GM21390 (cell line): ENCODE measurements at regions not wholly inside any gene's neighbourhood (a gene's known extent, or its start where the extent isn't known, plus 50 kb on each side); places are given as distances from the start of the nearest gene placed in this dataset.
"Not testable (repeated sequence)": the region's sequence is repeated elsewhere in the genome, so short reads cannot be mapped to it uniquely, and the experiment has no call there.

Source experiments
- ATAC-seq: cut with Tn5 transposase; IDR thresholded peaks from one replicate; pipeline ENCODE4 v1.9.1; 2021; ENCODE audit not compliant: unreplicated experiment

GRCh38 chr4:148684638-148685037, 242.4 kb upstream of the NR3C2 start:
- no peak for ATAC-seq

GRCh38 chr4:148680884-148681283, 238.7 kb upstream of the NR3C2 start:
- no peak for ATAC-seq

- no peak for ATAC-seq
These were observed 234.1 kb upstream of the NR3C2 start for GRCh38 chr4:148676344-148676743.

- no peak for ATAC-seq
These were observed 232.7 kb upstream of the NR3C2 start for GRCh38 chr4:148674876-148675275.

GRCh38 chr4:148664636-148665035, 222.4 kb upstream of the NR3C2 start:
- ATAC-seq = no peak

GRCh38 chr4:148654131-148654530, 211.9 kb upstream of the NR3C2 start:
- ATAC-seq = no peak

GRCh38 chr4:148653681-148654080, 211.5 kb upstream of the NR3C2 start:
- ATAC-seq = no peak

- ATAC-seq = no peak
These were observed 209.8 kb upstream of the NR3C2 start for GRCh38 chr4:148651991-148652390.

- ATAC-seq = no peak
These were observed 207.6 kb upstream of the NR3C2 start for GRCh38 chr4:148649652-148650331.

- ATAC-seq = no peak
These were observed 201.6 kb upstream of the NR3C2 start for GRCh38 chr4:148643851-148644250.

- no peak for ATAC-seq
These were observed 200.7 kb upstream of the NR3C2 start for GRCh38 chr4:148642907-148643306.

- not testable (repeated sequence) for ATAC-seq
These were observed 195.9 kb upstream of the NR3C2 start for GRCh38 chr4:148638079-148638478.

- not testable (repeated sequence) for ATAC-seq
These were observed 195.2 kb upstream of the NR3C2 start for GRCh38 chr4:148637453-148637852.

- no peak for ATAC-seq
These were observed 192.3 kb upstream of the NR3C2 start for GRCh38 chr4:148634476-148634875.

GRCh38 chr4:148633720-148634119, 191.5 kb upstream of the NR3C2 start:
- no peak for ATAC-seq

GRCh38 chr4:148632476-148632875, 190.3 kb upstream of the NR3C2 start:
- no peak for ATAC-seq

- no peak for ATAC-seq
These were observed 187.8 kb upstream of the NR3C2 start for GRCh38 chr4:148630051-148630450.

- no peak for ATAC-seq
These were observed 176.6 kb upstream of the NR3C2 start for GRCh38 chr4:148618856-148619255.

- ATAC-seq = no peak
These were observed 166.8 kb upstream of the NR3C2 start for GRCh38 chr4:148608968-148609367.

GRCh38 chr4:148598418-148599207, 156.4 kb upstream of the NR3C2 start:
- ATAC-seq = not testable (repeated sequence)

GRCh38 chr4:148589182-148589581, 147.0 kb upstream of the NR3C2 start:
- no peak for ATAC-seq

- ATAC-seq = no peak
These were observed 133.4 kb upstream of the NR3C2 start for GRCh38 chr4:148575577-148575976.
